ENCODE measurements at regions not wholly inside any gene's neighbourhood (a gene's known extent, or its start where the extent isn't known, plus 50 kb on each side); places are given as distances from the start of the nearest gene placed in this dataset.

DNA sequence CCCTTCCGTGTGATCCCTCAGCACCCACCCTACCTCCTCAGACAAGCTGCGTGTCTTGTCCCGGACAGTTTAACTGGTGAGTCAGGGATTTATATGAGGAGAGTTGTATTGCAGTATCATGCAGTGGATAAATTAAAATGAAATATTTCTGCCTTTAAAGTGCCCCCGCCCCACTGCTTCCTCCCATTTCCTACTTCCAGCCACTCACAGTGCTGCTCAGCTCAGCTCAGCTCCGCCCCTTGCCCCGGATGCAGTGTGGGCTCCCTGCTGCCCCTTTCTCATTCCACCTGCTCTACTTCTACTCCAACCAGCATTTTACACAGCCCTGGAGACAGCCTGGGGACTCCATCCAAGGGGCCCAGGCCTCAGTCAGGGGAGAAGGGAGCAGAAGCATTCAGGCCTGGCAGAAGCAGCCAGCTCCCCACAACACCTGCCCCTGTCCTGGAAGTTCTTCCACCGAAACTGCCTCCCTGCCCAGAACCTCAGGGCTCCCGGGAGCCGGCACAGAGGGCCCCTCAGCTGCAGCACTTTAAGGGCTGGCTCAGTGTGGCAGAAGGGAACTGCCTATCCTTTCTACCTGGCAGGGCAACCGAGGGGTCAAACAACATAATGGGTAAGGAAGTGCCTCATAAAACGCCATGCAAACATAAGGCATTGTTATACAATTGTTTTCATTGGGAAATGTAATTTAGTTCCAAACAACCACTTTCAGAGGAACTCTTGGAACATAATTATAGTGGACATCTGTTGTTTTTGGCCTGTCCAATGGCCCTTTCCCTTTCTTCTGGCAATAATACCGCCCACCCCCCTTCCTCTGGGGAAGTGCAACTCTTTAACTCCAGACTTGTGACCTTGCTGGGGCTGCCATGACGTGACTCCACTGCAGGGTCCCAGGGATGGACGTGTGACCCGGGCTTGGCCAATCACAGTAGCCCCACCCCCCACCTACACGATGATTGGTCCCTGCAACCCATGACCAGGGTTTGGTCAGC, 102.3 kb downstream of the LIPG start:
- no peak for DNase-seq (ENCODE audit: low read depth in 4 of 4, low spot score in 1 of 4)

DNA sequence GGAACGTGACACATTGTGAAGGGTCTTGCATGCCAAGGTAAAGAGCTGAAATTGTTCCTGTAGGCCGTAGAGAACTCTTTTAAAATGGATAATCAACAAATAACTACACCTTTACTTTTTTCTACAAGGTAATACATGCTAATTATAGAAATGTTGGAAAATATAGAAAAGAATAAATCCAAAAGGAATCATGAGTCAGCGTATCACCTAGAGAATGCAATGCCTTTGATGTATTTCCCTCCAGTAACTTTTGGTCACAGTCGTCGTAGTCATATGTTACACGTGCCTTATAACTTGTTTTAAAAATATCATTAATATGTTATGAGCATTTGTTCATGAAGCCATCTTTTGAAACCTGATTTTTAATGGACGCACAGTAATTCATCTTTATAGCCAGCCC, 100.6 kb downstream of the LIPG start:
- DNase-seq (ENCODE audit: low read depth in 4 of 4, low spot score in 1 of 4), result no peak

DNA sequence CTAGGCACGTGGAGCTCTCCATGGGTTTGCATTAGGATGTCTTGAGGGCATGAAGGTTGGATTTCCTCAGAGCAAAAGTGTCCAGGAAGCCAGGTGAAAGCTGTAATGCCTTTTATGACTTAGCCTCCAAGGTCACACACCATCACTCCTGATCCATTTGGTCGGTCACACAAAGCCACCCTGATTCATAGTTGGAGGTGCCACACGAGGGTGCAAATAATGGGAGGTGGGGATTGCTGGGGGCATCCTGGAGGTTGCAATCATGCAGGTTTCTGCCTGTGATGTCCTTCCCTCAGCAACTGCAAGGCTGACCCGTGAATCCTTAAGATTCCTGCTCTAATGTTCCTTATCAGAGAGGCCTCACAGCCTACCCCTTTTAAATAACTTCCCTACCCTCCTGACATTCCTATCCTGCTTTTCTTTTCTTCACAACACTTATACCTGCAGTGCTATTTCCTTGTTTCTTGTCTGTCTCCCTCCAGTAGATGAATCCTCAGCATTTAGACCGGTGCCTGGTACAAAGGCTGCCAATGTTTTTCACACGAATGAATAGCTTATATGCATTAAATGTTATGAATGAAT, 97.1 kb downstream of the LIPG start:
- DNase-seq (ENCODE audit: low read depth in 4 of 4, low spot score in 1 of 4), result no peak

DNA sequence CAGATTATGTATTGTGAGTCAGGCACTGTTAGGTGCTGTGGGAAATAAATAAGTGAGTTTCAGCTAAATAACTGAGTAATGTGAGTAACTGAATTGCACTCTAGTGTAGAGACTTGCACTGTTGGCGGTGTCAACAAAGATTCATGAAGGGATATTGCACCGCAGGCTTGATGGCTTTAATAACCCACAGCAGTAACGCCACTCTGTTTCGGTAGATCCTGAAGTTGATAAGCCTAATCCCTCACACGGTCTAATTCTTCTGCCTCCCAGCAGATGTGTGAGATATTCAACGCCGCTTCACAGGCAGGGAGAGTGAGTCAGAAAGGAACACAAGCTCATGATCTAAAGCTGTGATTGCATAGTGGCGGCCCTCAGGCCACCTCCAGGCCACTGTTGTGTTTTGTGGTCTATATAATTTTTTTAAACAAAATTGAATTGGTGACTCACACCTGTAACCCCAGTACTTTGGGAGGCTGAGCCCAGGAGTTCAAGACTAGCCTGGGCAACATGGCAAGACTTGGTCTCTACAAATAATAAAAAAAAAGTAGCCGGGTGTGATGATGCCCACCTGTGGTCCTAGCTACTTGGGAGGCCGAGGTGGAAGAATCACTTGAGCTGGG, 94.3 kb downstream of the LIPG start:
- DNase-seq (ENCODE audit: low read depth in 4 of 4, low spot score in 1 of 4), result no peak

DNA sequence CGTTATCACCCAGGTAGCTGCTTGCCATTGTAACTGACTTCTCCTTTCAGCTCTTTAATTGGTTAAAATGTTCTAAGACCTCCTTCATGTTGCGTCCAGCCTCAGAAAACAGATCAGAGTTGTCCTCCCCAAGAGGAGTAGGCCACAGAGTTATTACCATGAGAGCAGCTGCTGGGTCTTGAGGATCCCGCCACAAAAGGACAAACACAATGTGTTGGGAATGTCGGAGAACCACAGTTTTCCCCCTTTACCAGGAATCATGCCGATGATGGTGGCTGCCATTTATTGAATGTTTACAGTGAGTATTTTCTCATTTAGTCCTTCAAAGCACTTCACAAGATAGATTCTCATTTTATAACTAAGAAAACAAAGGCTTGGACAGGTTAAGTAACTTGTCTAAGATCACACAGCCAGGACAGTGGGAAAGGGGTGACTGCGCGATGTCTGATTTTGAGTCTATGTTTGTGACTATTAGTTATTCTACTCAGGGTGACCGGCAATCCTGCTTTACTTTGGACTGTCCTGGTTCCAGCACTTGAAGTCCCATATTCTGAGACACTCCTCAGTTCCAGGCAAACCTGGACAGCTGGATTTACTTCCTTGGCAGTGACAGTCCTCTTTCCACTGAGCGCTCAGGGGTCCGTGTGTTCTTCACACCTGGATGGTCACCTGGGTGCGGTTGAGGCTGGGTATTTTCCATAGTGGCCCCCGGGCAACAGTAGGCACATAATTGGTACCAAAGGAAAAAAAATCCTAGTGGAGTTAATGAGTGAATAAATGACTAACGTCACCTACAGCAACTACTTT, 93.6 kb downstream of the LIPG start:
- DNase-seq (ENCODE audit: low read depth in 4 of 4, low spot score in 1 of 4), result no peak

DNA sequence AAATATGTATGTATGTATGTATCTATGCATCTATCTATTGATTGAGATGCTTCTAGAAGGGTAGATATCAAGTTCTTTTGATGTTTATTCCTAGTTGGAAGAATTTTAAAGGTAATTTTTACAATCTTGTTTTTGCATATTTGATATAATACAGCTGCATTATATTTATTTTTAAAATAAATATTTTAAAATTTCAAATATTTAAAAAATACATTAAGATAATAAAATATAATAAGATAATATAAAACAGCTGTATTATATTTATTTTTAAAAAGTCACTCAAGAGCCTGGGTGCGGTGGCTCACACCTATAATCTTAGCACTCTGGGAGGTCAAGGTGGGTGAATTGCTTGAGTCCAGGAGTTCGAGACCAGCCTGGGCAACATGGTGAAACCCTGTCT, 92.5 kb downstream of the LIPG start:
- no peak for DNase-seq (ENCODE audit: low read depth in 4 of 4, low spot score in 1 of 4)

DNA sequence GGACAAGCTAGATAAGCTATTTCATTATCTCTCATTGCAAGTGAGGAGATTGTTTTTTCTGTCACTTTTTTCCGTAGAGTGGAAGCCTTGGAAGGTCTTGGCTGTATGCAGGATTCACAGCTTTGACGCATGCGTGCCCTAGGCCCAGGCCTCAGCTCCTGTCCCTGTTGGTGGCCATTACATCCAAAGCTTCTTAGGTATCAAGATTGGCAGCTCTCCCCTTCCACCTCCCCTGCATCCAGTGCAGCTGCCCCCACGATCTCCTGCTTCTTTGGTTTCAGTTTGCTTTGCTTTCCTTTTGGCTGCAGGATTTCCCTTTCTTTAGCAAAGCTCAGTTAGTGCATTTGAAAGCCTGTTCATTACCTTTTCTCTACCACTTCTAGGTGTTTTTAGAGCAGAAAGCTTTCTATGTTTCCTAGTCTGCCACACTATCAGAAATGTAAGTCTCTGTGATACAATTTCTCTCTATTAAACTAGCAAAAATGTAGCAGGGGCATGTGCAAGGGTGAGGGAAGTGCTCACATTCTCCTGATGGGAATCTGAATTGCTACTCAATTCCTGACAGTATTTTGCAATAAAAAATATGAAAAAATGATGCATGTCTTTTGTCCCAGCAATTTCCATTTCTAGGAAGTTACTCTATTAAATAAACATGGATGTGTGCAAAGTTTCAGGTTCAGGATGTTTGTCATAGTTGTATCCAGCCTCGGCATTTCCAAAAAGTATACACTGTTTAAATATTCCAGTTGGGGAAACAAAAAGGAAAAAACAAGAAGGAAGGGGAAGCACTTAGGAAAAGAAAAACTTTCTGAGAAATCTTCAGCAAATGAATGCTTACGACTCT, 91.2 kb downstream of the LIPG start:
- no peak for DNase-seq (ENCODE audit: low read depth in 4 of 4, low spot score in 1 of 4)

DNA sequence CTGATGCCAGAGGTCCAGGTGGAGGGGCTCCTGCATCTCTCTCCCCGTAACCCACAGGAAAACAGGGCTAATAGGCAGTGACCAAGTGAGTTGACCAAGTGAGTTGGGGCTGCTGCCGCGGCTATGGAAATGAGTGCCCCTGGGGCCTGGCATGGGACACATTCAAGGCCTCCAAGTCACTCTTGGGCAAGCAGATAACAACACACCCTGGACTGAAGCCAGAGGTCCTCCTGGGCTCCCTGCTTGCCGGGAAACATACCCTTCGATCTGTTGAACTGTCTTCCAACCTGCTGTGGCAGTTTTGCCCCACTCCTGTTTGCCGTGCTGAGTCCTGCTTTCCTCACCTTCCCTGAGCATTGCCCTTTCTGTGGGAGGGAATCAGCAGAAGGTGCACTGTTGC, 89.2 kb downstream of the LIPG start:
- no peak for DNase-seq (ENCODE audit: low read depth in 4 of 4, low spot score in 1 of 4)

DNA sequence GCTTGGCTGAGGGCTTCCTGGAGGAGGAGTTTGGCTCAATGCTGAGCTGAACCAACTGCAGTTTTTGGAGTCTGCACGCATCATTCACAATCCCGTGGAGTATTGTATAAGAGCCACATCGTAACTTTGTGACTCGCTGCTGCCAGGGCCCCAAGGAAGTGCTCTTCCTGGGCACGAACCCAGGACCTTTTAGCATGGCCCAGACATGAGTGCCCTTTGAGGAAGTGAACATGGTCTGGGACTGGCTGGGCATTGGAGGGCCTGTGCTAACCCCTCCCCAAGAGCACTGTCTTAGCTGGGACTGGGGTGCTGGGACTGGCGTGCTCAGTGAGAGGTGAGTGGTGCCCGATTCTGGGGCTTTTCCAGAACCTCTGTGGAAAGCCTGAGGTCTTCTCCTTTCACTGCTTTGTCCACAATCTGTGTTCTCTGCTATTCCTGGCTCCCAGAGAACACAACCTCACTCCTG, 88.6 kb downstream of the LIPG start:
- DNase-seq (ENCODE audit: low read depth in 4 of 4, low spot score in 1 of 4), result no peak

DNA sequence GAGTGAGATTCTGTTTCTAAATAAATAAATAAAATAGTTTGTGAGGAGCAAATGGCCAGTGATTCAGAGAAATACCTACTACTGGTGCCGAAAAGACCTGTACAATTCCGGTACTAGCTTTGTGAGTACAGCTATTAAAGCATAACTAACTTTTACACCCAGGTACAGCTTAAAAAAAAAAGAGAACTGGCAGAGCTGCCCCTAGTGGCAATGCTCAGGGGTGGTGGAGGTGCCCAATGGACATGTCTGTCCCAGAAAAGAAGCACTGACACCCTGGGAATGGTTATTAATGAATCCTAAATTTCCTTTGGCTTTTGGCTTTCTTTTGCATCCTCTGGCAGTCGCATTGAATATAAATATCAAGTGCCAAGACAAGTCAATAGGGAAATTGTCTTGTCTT, 87.0 kb downstream of the LIPG start:
- DNase-seq (ENCODE audit: low read depth in 4 of 4, low spot score in 1 of 4), result no peak

All from stimulated activated CD4-positive, alpha-beta T cell treated with anti-CD3 and anti-CD28 coated beads, Interleukin-1b, Interleukin-23, amount 100 ng/mL, for 24 hours (primary cell).